ENCODE measurements at regions not wholly inside any gene's neighbourhood (a gene's known extent, or its start where the extent isn't known, plus 50 kb on each side); places are given as distances from the start of the nearest gene placed in this dataset.
"Not testable (repeated sequence)": the region's sequence is repeated elsewhere in the genome, so short reads cannot be mapped to it uniquely, and the experiment has no call there.

DNA sequence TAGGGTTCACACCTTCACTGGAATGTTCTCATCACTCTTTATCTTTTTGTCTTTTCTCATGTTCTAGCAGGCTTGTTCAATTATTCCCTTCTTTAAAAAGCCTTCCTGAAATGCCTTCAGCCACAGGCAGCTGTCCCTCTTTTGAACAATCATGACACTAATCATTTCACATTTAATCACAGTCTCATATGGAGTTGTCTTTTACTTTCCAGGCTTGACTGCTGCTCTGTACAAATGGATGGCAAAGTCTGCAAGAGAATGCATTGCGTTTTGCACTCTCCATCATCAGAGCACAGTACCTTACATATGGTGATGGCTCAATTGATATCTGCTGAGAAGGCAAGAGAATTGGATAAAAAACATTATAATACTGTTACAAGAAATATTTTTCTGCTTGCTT, 529.8 kb downstream of the DIPK2A start:
- TF ChIP-seq, protein P1, sequence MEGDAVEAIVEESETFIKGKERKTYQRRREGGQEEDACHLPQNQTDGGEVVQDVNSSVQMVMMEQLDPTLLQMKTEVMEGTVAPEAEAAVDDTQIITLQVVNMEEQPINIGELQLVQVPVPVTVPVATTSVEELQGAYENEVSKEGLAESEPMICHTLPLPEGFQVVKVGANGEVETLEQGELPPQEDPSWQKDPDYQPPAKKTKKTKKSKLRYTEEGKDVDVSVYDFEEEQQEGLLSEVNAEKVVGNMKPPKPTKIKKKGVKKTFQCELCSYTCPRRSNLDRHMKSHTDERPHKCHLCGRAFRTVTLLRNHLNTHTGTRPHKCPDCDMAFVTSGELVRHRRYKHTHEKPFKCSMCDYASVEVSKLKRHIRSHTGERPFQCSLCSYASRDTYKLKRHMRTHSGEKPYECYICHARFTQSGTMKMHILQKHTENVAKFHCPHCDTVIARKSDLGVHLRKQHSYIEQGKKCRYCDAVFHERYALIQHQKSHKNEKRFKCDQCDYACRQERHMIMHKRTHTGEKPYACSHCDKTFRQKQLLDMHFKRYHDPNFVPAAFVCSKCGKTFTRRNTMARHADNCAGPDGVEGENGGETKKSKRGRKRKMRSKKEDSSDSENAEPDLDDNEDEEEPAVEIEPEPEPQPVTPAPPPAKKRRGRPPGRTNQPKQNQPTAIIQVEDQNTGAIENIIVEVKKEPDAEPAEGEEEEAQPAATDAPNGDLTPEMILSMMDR (conservative IDR thresholded peaks at IDR 0.05 in 1 of 2, IDR thresholded peaks at IDR 0.05 in 1 of 2; ENCODE audit: low read depth in 1 of 2, low read length in 2 of 2), result no peak
- no peak for TF ChIP-seq EZH2 (IDR thresholded peaks at IDR 0.05; ENCODE audit: low read length, missing control alignments)
- no peaks in the 10 kb centered on the region for H3K79me2 ChIP-seq (ENCODE audit: control insufficient read depth, insufficient read depth, low read length)
- H4K20me1 ChIP-seq (ENCODE audit: control insufficient read depth, extremely low read depth, insufficient read depth, low read length), result no peaks in the 10 kb centered on the region
- H3K27ac ChIP-seq (ENCODE audit: insufficient read depth, low read length), result no peak overlapping the region
- H3K4me2 ChIP-seq (ENCODE audit: extremely low read depth, insufficient read depth, low read length), result no peak overlapping the region
- H3K4me3 ChIP-seq (replicated peaks in 1 of 4; ENCODE audit: control extremely low read depth in 1 of 4, insufficient read depth in 1 of 4, low read depth in 3 of 4, low read length in 4 of 4), result no peak overlapping the region
- no peak overlapping the region for H2AFZ ChIP-seq (ENCODE audit: low read length)
- no peak for DNase-seq (ENCODE audit: low read depth in 2 of 2)
- H3K4me1 ChIP-seq (ENCODE audit: control insufficient read depth, extremely low read depth, insufficient read depth, low read length), result no peaks in the 10 kb centered on the region
- H3K27me3 ChIP-seq (ENCODE audit: control insufficient read depth, insufficient read depth, low read length), result no peaks in the 10 kb centered on the region
- no peak overlapping the region for H3K9ac ChIP-seq (ENCODE audit: insufficient read depth, low read length)
- H3K36me3 ChIP-seq (ENCODE audit: control insufficient read depth, insufficient read depth, low read length), result no peaks in the 10 kb centered on the region
- H3K9me3 ChIP-seq (ENCODE audit: control insufficient read depth, insufficient read depth, low read depth, low read length), result no peaks in the 10 kb centered on the region

DNA sequence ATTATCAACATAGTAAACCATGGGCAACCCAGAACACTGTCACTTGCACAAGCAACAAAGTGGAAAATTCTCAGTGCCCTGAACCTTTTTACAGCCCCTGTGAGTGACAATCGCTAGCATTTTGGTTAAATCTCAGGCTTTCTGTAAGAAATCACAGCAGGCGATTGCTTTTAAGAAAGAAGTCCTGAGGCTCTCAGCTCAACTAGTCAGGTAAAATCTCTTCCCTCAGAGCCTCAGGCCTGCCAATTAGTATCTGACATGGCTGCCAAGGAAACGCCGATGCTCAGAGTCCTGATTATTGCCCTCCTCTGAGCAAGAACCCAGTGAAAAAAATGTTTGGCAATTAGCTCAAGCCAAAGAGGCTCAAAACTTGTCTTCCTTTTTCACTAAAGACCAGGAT, 530.8 kb downstream of the DIPK2A start:
- no peaks in the 10 kb centered on the region for H3K4me1 ChIP-seq (ENCODE audit: control insufficient read depth, extremely low read depth, insufficient read depth, low read length)
- no peaks in the 10 kb centered on the region for H3K79me2 ChIP-seq (ENCODE audit: control insufficient read depth, insufficient read depth, low read length)
- no peak overlapping the region for H3K27ac ChIP-seq (ENCODE audit: insufficient read depth, low read length)
- H3K4me3 ChIP-seq (replicated peaks in 1 of 4; ENCODE audit: control extremely low read depth in 1 of 4, insufficient read depth in 1 of 4, low read depth in 3 of 4, low read length in 4 of 4), result no peak overlapping the region
- H3K36me3 ChIP-seq (ENCODE audit: control insufficient read depth, insufficient read depth, low read length), result no peaks in the 10 kb centered on the region
- no peaks in the 10 kb centered on the region for H4K20me1 ChIP-seq (ENCODE audit: control insufficient read depth, extremely low read depth, insufficient read depth, low read length)
- H3K27me3 ChIP-seq (ENCODE audit: control insufficient read depth, insufficient read depth, low read length), result no peaks in the 10 kb centered on the region
- TF ChIP-seq EZH2 (IDR thresholded peaks at IDR 0.05; ENCODE audit: low read length, missing control alignments), result no peak
- TF ChIP-seq, protein P1 (conservative IDR thresholded peaks at IDR 0.05 in 1 of 2, IDR thresholded peaks at IDR 0.05 in 1 of 2; ENCODE audit: low read depth in 1 of 2, low read length in 2 of 2), result no peak
- H3K9ac ChIP-seq (ENCODE audit: insufficient read depth, low read length), result no peak overlapping the region
- no peak for DNase-seq (ENCODE audit: low read depth in 2 of 2)
- no peak overlapping the region for H3K4me2 ChIP-seq (ENCODE audit: extremely low read depth, insufficient read depth, low read length)
- no peaks in the 10 kb centered on the region for H3K9me3 ChIP-seq (ENCODE audit: control insufficient read depth, insufficient read depth, low read depth, low read length)
- no peak overlapping the region for H2AFZ ChIP-seq (ENCODE audit: low read length)

DNA sequence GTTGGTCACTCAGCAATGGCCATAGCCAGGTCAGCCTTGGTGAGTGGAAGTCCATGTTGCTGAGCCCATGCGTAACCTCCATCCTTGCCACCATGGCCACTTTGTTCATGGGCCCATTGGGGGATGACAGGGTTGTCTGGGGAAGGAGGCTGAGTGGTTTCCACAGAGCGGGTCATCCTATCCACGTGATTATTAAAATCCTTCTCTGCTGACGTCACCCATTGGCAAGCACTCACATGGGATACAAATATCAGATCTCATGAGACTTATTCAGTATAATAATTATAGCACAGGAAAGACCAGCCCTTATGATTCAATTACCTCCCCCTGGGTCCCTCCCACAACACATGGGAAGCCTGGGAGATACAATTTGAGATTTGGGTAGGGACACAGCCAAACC, 534.8 kb downstream of the DIPK2A start:
- not testable (repeated sequence) for H3K36me3 ChIP-seq (ENCODE audit: control insufficient read depth, insufficient read depth, low read length); H3K79me2 ChIP-seq (ENCODE audit: control insufficient read depth, insufficient read depth, low read length); H3K4me3 ChIP-seq (replicated peaks in 1 of 4; ENCODE audit: control extremely low read depth in 1 of 4, insufficient read depth in 1 of 4, low read depth in 3 of 4, low read length in 4 of 4); H3K27ac ChIP-seq (ENCODE audit: insufficient read depth, low read length); DNase-seq (ENCODE audit: low read depth in 2 of 2); H2AFZ ChIP-seq (ENCODE audit: low read length); H3K9me3 ChIP-seq (ENCODE audit: control insufficient read depth, insufficient read depth, low read depth, low read length); H3K4me1 ChIP-seq (ENCODE audit: control insufficient read depth, extremely low read depth, insufficient read depth, low read length); H3K9ac ChIP-seq (ENCODE audit: insufficient read depth, low read length); H3K27me3 ChIP-seq (ENCODE audit: control insufficient read depth, insufficient read depth, low read length); H3K4me2 ChIP-seq (ENCODE audit: extremely low read depth, insufficient read depth, low read length); H4K20me1 ChIP-seq (ENCODE audit: control insufficient read depth, extremely low read depth, insufficient read depth, low read length)

DNA sequence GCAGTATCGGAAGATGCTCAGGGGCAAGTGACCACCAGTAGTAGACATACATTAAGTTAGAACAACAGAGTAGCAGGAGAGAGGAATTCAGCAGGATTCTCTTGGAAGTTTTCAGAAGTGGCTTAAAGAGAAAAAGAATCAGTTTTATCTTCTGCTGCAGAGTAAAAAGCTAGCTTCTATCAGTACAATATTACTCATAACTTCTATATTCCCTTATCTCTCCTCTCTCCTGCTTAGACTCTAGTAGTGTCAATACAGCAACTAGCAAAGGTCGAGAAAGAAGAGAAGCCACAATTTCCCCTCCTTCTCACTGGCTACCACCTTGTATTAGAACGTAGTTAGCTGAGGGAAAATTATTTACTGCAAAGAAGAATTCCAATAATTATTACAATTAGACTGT, 539.7 kb downstream of the DIPK2A start:
- H3K4me3 ChIP-seq (replicated peaks in 1 of 4; ENCODE audit: control extremely low read depth in 1 of 4, insufficient read depth in 1 of 4, low read depth in 3 of 4, low read length in 4 of 4), result no peak overlapping the region
- TF ChIP-seq EZH2 (IDR thresholded peaks at IDR 0.05; ENCODE audit: low read length, missing control alignments), result no peak
- TF ChIP-seq, protein P1 (conservative IDR thresholded peaks at IDR 0.05 in 1 of 2, IDR thresholded peaks at IDR 0.05 in 1 of 2; ENCODE audit: low read depth in 1 of 2, low read length in 2 of 2), result no peak
- no peaks in the 10 kb centered on the region for H3K4me1 ChIP-seq (ENCODE audit: control insufficient read depth, extremely low read depth, insufficient read depth, low read length)
- no peak overlapping the region for H3K9ac ChIP-seq (ENCODE audit: insufficient read depth, low read length)
- no peak overlapping the region for H3K27ac ChIP-seq (ENCODE audit: insufficient read depth, low read length)
- H2AFZ ChIP-seq (ENCODE audit: low read length), result no peak overlapping the region
- H3K36me3 ChIP-seq (ENCODE audit: control insufficient read depth, insufficient read depth, low read length), result no peaks in the 10 kb centered on the region
- H3K4me2 ChIP-seq (ENCODE audit: extremely low read depth, insufficient read depth, low read length), result no peak overlapping the region
- H3K79me2 ChIP-seq (ENCODE audit: control insufficient read depth, insufficient read depth, low read length), result no peaks in the 10 kb centered on the region
- DNase-seq (ENCODE audit: low read depth in 2 of 2), result no peak
- H3K9me3 ChIP-seq (ENCODE audit: control insufficient read depth, insufficient read depth, low read depth, low read length), result no peaks in the 10 kb centered on the region
- H4K20me1 ChIP-seq (ENCODE audit: control insufficient read depth, extremely low read depth, insufficient read depth, low read length), result no peaks in the 10 kb centered on the region
- H3K27me3 ChIP-seq (ENCODE audit: control insufficient read depth, insufficient read depth, low read length), result no peaks in the 10 kb centered on the region
